GM12878 (cell line): ENCODE measurements at regions not wholly inside any gene's neighbourhood (a gene's known extent, or its start where the extent isn't known, plus 50 kb on each side); places are given as distances from the start of the nearest gene placed in this dataset.

Experiments used
- CBFB ChIP-seq: IDR thresholded peaks from 2 replicates; pipeline ENCODE4 v1.6.1; 2016; ENCODE audit warnings: antibody characterized with exemption, low read depth
- NR2C2 ChIP-seq: IDR thresholded peaks from 2 replicates; pipeline ENCODE4 v1.6.1; 2011; ENCODE audit warnings: borderline replicate concordance, low read depth; ENCODE audit not compliant: control insufficient read depth, insufficient read length
- POLR2AphosphoS5 ChIP-seq: IDR thresholded peaks from 2 replicates; pipeline ENCODE4 v1.6.1; 2011; ENCODE audit warnings: mild to moderate bottlenecking, low read length, inconsistent platforms
- TCF12 ChIP-seq: IDR thresholded peaks from 2 replicates; pipeline ENCODE4 v1.6.1; 2011; ENCODE audit warnings: low read depth, mild to moderate bottlenecking, low read length
- TF ChIP-seq, protein P1 (sequence below): fragments of 450-650 bp; formaldehyde crosslinking; IDR thresholded peaks from 2 replicates; pipeline ENCODE4 v1.5.0; 2022; ENCODE audit warnings: mild to moderate bottlenecking, missing genetic modification characterization
- TF ChIP-seq, protein P2 (sequence below), 3 experiments: IDR thresholded peaks in 2 of 3; conservative IDR thresholded peaks in 1 of 3; 2 replicates each; pipeline ENCODE4 v1.5.1; 2011; ENCODE audit warnings: low read depth in 3 of 3, low read length in 3 of 3, mild to moderate bottlenecking in 3 of 3, control low read depth in 2 of 3, moderate library complexity in 2 of 3, inconsistent platforms in 1 of 3, mixed read lengths in 1 of 3; ENCODE audit not compliant: control insufficient read depth in 2 of 3, insufficient read depth in 1 of 3; ENCODE audit errors: extremely low read depth in 1 of 3
- TF ChIP-seq, protein P3 (sequence below): fragments of 450-650 bp; conservative IDR thresholded peaks from 2 replicates; pipeline ENCODE4 v1.6.1; 2017; ENCODE audit warnings: mild to moderate bottlenecking, moderate library complexity
- TF ChIP-seq, protein P4 (sequence below): fragments of 450-650 bp; IDR thresholded peaks from 2 replicates; pipeline ENCODE4 v1.6.1; 2017; ENCODE audit warnings: mild to moderate bottlenecking
- TF ChIP-seq, protein P5 (sequence below): IDR thresholded peaks from 2 replicates; pipeline ENCODE4 v1.6.1; 2011; ENCODE audit warnings: mild to moderate bottlenecking, low read depth, low read length, moderate library complexity; ENCODE audit not compliant: insufficient replicate concordance

DNA sequence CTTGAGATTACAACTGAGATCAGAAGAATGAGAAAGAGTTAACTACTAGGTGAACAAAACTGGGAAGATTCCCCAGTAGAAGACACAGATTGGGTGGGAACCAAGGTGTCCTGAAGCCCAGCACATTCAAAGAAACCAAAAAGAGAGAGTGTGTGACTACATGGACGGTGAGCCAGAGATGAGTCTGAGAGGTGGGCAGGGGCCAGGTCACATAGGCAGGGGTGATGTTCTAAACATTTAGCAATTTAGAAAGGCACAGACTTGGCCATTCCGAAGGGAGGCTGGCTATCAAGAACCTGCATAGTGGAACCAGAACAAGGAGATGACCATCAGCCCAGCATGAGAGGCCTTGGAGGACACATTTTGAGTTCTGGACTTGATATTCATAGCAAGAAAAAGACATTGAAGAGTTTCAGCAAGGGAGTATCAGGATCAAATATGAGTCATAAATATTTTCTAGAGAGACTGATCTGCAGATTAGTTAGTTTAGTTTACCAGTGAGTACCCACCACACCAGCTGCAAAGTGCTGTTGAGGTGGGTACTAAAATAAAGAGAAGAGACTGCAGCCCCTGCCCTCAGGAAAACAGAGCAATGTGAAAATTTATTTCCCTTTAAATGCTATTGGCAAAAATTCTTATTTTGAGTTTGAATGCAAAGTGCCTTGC is 340.5 kb upstream of the PRDM1 start:
- TF ChIP-seq, protein P1, sequence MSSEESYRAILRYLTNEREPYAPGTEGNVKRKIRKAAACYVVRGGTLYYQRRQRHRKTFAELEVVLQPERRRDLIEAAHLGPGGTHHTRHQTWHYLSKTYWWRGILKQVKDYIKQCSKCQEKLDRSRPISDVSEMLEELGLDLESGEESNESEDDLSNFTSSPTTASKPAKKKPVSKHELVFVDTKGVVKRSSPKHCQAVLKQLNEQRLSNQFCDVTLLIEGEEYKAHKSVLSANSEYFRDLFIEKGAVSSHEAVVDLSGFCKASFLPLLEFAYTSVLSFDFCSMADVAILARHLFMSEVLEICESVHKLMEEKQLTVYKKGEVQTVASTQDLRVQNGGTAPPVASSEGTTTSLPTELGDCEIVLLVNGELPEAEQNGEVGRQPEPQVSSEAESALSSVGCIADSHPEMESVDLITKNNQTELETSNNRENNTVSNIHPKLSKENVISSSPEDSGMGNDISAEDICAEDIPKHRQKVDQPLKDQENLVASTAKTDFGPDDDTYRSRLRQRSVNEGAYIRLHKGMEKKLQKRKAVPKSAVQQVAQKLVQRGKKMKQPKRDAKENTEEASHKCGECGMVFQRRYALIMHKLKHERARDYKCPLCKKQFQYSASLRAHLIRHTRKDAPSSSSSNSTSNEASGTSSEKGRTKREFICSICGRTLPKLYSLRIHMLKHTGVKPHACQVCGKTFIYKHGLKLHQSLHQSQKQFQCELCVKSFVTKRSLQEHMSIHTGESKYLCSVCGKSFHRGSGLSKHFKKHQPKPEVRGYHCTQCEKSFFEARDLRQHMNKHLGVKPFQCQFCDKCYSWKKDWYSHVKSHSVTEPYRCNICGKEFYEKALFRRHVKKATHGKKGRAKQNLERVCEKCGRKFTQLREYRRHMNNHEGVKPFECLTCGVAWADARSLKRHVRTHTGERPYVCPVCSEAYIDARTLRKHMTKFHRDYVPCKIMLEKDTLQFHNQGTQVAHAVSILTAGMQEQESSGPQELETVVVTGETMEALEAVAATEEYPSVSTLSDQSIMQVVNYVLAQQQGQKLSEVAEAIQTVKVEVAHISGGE (CRISPR knock-in tag) = no peak
- TF ChIP-seq, protein P2, sequence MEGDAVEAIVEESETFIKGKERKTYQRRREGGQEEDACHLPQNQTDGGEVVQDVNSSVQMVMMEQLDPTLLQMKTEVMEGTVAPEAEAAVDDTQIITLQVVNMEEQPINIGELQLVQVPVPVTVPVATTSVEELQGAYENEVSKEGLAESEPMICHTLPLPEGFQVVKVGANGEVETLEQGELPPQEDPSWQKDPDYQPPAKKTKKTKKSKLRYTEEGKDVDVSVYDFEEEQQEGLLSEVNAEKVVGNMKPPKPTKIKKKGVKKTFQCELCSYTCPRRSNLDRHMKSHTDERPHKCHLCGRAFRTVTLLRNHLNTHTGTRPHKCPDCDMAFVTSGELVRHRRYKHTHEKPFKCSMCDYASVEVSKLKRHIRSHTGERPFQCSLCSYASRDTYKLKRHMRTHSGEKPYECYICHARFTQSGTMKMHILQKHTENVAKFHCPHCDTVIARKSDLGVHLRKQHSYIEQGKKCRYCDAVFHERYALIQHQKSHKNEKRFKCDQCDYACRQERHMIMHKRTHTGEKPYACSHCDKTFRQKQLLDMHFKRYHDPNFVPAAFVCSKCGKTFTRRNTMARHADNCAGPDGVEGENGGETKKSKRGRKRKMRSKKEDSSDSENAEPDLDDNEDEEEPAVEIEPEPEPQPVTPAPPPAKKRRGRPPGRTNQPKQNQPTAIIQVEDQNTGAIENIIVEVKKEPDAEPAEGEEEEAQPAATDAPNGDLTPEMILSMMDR (IDR thresholded peaks at IDR 0.05 in 2 of 3, conservative IDR thresholded peaks at IDR 0.05 in 1 of 3; ENCODE audit: control insufficient read depth in 2 of 3, extremely low read depth in 1 of 3, insufficient read depth in 1 of 3, low read depth in 3 of 3, low read length in 3 of 3) = no peak
- no peak for TF ChIP-seq CBFB
- TF ChIP-seq, protein P3, sequence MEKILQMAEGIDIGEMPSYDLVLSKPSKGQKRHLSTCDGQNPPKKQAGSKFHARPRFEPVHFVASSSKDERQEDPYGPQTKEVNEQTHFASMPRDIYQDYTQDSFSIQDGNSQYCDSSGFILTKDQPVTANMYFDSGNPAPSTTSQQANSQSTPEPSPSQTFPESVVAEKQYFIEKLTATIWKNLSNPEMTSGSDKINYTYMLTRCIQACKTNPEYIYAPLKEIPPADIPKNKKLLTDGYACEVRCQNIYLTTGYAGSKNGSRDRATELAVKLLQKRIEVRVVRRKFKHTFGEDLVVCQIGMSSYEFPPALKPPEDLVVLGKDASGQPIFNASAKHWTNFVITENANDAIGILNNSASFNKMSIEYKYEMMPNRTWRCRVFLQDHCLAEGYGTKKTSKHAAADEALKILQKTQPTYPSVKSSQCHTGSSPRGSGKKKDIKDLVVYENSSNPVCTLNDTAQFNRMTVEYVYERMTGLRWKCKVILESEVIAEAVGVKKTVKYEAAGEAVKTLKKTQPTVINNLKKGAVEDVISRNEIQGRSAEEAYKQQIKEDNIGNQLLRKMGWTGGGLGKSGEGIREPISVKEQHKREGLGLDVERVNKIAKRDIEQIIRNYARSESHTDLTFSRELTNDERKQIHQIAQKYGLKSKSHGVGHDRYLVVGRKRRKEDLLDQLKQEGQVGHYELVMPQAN = no peak
- TF ChIP-seq, protein P4, sequence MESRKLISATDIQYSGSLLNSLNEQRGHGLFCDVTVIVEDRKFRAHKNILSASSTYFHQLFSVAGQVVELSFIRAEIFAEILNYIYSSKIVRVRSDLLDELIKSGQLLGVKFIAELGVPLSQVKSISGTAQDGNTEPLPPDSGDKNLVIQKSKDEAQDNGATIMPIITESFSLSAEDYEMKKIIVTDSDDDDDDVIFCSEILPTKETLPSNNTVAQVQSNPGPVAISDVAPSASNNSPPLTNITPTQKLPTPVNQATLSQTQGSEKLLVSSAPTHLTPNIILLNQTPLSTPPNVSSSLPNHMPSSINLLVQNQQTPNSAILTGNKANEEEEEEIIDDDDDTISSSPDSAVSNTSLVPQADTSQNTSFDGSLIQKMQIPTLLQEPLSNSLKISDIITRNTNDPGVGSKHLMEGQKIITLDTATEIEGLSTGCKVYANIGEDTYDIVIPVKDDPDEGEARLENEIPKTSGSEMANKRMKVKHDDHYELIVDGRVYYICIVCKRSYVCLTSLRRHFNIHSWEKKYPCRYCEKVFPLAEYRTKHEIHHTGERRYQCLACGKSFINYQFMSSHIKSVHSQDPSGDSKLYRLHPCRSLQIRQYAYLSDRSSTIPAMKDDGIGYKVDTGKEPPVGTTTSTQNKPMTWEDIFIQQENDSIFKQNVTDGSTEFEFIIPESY = no peak
- no peak for TF ChIP-seq POLR2AphosphoS5
- TF ChIP-seq NR2C2 = no peak
- TF ChIP-seq, protein P5, sequence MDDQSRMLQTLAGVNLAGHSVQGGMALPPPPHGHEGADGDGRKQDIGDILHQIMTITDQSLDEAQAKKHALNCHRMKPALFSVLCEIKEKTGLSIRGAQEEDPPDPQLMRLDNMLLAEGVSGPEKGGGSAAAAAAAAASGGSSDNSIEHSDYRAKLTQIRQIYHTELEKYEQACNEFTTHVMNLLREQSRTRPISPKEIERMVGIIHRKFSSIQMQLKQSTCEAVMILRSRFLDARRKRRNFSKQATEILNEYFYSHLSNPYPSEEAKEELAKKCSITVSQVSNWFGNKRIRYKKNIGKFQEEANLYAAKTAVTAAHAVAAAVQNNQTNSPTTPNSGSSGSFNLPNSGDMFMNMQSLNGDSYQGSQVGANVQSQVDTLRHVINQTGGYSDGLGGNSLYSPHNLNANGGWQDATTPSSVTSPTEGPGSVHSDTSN = no peak
- no peak for TF ChIP-seq TCF12
